H9 (cell line): ENCODE measurements at regions not wholly inside any gene's neighbourhood (a gene's known extent, or its start where the extent isn't known, plus 50 kb on each side); places are given as distances from the start of the nearest gene placed in this dataset.
"Not testable (repeated sequence)": the region's sequence is repeated elsewhere in the genome, so short reads cannot be mapped to it uniquely, and the experiment has no call there.

Experiments
- DNase-seq: peaks from one replicate; pipeline ENCODE4 v3.0.0-alpha.2; 2017
- H2AFZ ChIP-seq: one replicate; pipeline ENCODE4 v1.6.1; 2013; ENCODE audit warnings: mild to moderate bottlenecking, low read length, control low read depth, moderate library complexity
- H2AK5ac ChIP-seq: 2 replicates; pipeline ENCODE4 v1.6.1; 2013; ENCODE audit warnings: low read length, control low read depth, mixed read lengths; ENCODE audit not compliant: insufficient read length
- H2BK120ac ChIP-seq: one replicate; pipeline ENCODE4 v1.6.1; 2013; ENCODE audit warnings: low read depth, mild to moderate bottlenecking, low read length, control low read depth, inconsistent platforms; ENCODE audit not compliant: poor library complexity, severe bottlenecking
- H2BK12ac ChIP-seq: 2 replicates; pipeline ENCODE4 v1.6.1; 2013; ENCODE audit warnings: low read length, control low read depth, mixed read lengths, low read depth; ENCODE audit not compliant: insufficient read length
- H2BK15ac ChIP-seq: 2 replicates; pipeline ENCODE4 v1.6.1; 2013; ENCODE audit warnings: low read depth, low read length, control low read depth
- H2BK20ac ChIP-seq: one replicate; pipeline ENCODE4 v1.6.1; 2013; ENCODE audit warnings: low read depth, mild to moderate bottlenecking, low read length, control low read depth, inconsistent platforms; ENCODE audit not compliant: poor library complexity, severe bottlenecking
- H2BK5ac ChIP-seq: 2 replicates; pipeline ENCODE4 v1.6.1; 2013; ENCODE audit warnings: low read length, control low read depth, mixed read lengths; ENCODE audit not compliant: insufficient read length
- H3K14ac ChIP-seq: 2 replicates; pipeline ENCODE4 v1.6.1; 2013; ENCODE audit warnings: low read length, control low read depth; ENCODE audit not compliant: insufficient read depth
- H3K18ac ChIP-seq: 2 replicates; pipeline ENCODE4 v1.6.1; 2013; ENCODE audit warnings: low read depth, mild to moderate bottlenecking, mixed read lengths, low read length, control low read depth; ENCODE audit not compliant: insufficient read length
- H3K23ac ChIP-seq: 2 replicates; pipeline ENCODE4 v1.6.1; 2013; ENCODE audit warnings: low read length, control low read depth, mixed read lengths, low read depth; ENCODE audit not compliant: insufficient read length
- H3K23me2 ChIP-seq: 2 replicates; pipeline ENCODE4 v1.6.1; 2013; ENCODE audit warnings: low read depth, mild to moderate bottlenecking, mixed read lengths, low read length, control low read depth; ENCODE audit not compliant: insufficient read length, poor library complexity, severe bottlenecking
- H3K27ac ChIP-seq: 2 replicates; pipeline ENCODE4 v1.5.1; 2013; ENCODE audit warnings: low read length, control low read depth, mixed read lengths, low read depth; ENCODE audit not compliant: insufficient read length
- H3K27me3 ChIP-seq: 2 replicates; pipeline ENCODE4 v1.6.1; 2013; ENCODE audit warnings: low read length, control low read depth, inconsistent platforms; ENCODE audit not compliant: insufficient read depth
- H3K4ac ChIP-seq: 2 replicates; pipeline ENCODE4 v1.6.1; 2013; ENCODE audit warnings: low read depth, mild to moderate bottlenecking, control low read depth, inconsistent platforms, low read length, moderate library complexity
- H3K4me1 ChIP-seq: 2 replicates; pipeline ENCODE4 v1.6.1; 2013; ENCODE audit warnings: low read length, control low read depth, inconsistent platforms; ENCODE audit not compliant: insufficient read depth
- H3K4me2 ChIP-seq: 2 replicates; pipeline ENCODE4 v1.6.1; 2013; ENCODE audit warnings: low read length, control low read depth, mixed read lengths; ENCODE audit not compliant: insufficient read length, insufficient read depth
- H3K56ac ChIP-seq: 2 replicates; pipeline ENCODE4 v1.6.1; 2013; ENCODE audit warnings: low read depth, mild to moderate bottlenecking, mixed read lengths, low read length, control low read depth; ENCODE audit not compliant: insufficient read length
- H3K79me1 ChIP-seq: 2 replicates; pipeline ENCODE4 v1.6.1; 2013; ENCODE audit warnings: low read depth, mild to moderate bottlenecking, moderate library complexity, low read length, control low read depth, inconsistent platforms; ENCODE audit not compliant: insufficient read depth, poor library complexity, severe bottlenecking
- H3K79me2 ChIP-seq: 2 replicates; pipeline ENCODE4 v1.6.1; 2013; ENCODE audit warnings: low read length, control low read depth, inconsistent platforms; ENCODE audit not compliant: insufficient read depth
- H3K9ac ChIP-seq: 2 replicates; pipeline ENCODE4 v1.6.1; 2013; ENCODE audit warnings: low read length, control low read depth, mixed read lengths; ENCODE audit not compliant: insufficient read length; ENCODE audit errors: extremely low read depth
- H3K9me3 ChIP-seq: one replicate; pipeline ENCODE4 v1.6.1; 2013; ENCODE audit warnings: low read depth, low read length, inconsistent platforms; ENCODE audit not compliant: control insufficient read depth
- H3T11ph ChIP-seq: one replicate; pipeline ENCODE4 v1.6.1; 2013; ENCODE audit warnings: mild to moderate bottlenecking, low read length, control low read depth, inconsistent platforms
- H4K20me1 ChIP-seq: one replicate; pipeline ENCODE4 v1.6.1; 2013; ENCODE audit not compliant: control insufficient read depth, insufficient read length, insufficient read depth
- H4K5ac ChIP-seq: 2 replicates; pipeline ENCODE4 v1.6.1; 2013; ENCODE audit warnings: low read depth, mild to moderate bottlenecking, mixed read lengths, low read length, control low read depth; ENCODE audit not compliant: insufficient read length
- H4K8ac ChIP-seq: replicated peaks from 2 replicates; pipeline ENCODE4 v1.6.1; 2013; ENCODE audit warnings: low read length, control low read depth, mixed read lengths, low read depth; ENCODE audit not compliant: insufficient read length
- H4K91ac ChIP-seq: 2 replicates; pipeline ENCODE4 v1.6.1; 2013; ENCODE audit warnings: low read depth, mild to moderate bottlenecking, moderate library complexity, mixed read lengths, low read length, control low read depth; ENCODE audit not compliant: insufficient read length
- H3K27ac Mint-ChIP-seq, 3 experiments: 2 replicates in 2 of 3; 3 replicates in 1 of 3; pipeline ENCODE4 v1.8.0; 2020 to 2021; ENCODE audit warnings: mixed read lengths in 3 of 3, mild to moderate bottlenecking in 1 of 3, moderate library complexity in 1 of 3
- H3K27me3 Mint-ChIP-seq: 2 replicates; pipeline ENCODE4 v1.8.0; 2021; ENCODE audit warnings: low read depth, mild to moderate bottlenecking, moderate library complexity, mixed read lengths
- H3K36me3 Mint-ChIP-seq, 3 experiments: 2 replicates in 2 of 3; 3 replicates in 1 of 3; pipeline ENCODE4 v1.8.0; 2020 to 2021; ENCODE audit warnings: low read depth in 3 of 3, mixed read lengths in 3 of 3; ENCODE audit not compliant: insufficient read depth in 1 of 3
- H3K4me1 Mint-ChIP-seq, 2 experiments: 2 replicates each; pipeline ENCODE4 v1.8.0; 2020; ENCODE audit warnings: mixed read lengths in 2 of 2
- H3K4me3 Mint-ChIP-seq, 2 experiments: 2 replicates in 1 of 2; 3 replicates in 1 of 2; pipeline ENCODE4 v1.8.0; 2020 to 2021; ENCODE audit warnings: mild to moderate bottlenecking in 2 of 2, mixed read lengths in 2 of 2, moderate library complexity in 1 of 2
- H3K9me3 Mint-ChIP-seq, 2 experiments: 2 replicates in 1 of 2; 3 replicates in 1 of 2; pipeline ENCODE4 v1.8.0; 2020; ENCODE audit warnings: mild to moderate bottlenecking in 2 of 2, mixed read lengths in 2 of 2, moderate library complexity in 1 of 2
- WGBS: extraction: QIAGEN DNeasy Blood & Tissue Kit; methylation state at CpG from one replicate; pipeline ENCODE4 v1.1.7; 2013; ENCODE audit warnings: missing lambda C conversion rate, low lambda C conversion rate, mixed read lengths; ENCODE audit not compliant: insufficient read length; ENCODE audit errors: extremely low coverage; 5-methylcytosine and 5-hydroxymethylcytosine counted together
- TF ChIP-seq, protein P1 (sequence below): fragments of 200-600 bp; sonication (generic); conservative IDR thresholded peaks from 3 replicates; pipeline ENCODE4 v1.8.0; 2021; ENCODE audit warnings: antibody characterized with exemption, mild to moderate bottlenecking

DNA sequence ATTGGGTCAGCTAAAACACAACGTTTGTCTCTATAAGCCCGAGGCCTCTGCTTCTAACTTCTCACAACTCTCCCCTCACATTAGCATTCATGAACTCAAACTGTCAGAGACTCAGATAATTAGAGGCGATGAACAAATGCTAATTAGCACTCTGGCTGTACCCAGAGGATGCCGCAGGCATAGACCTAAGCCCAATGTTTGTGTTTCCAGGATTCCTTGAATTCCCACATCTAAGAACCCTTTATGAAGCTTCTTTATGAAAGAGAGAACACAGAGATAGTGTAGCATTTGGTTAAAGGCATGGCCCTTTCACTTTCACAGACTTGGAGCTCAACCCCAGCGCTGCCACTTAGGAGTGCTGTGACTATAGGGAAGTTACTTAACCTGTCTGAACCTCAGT is 512.2 kb downstream of the GRIN2A start:
- peak; percentile 50 for DNase-seq
- Histone ChIP-seq H3K18ac (no peak overlapping the region), H3K14ac (no peak overlapping the region), H3K4me1 (peaks cover 6% of the 10 kb centered on the region), H3K4me2 (peak overlapping the region; percentile 6), H3K56ac (no peak overlapping the region), H4K8ac (no peak overlapping the region), H3K23ac (no peak overlapping the region), H2BK5ac (no peak overlapping the region), H2BK12ac (no peak overlapping the region), H4K91ac (no peak overlapping the region), H2AFZ (no peak overlapping the region), H3K79me2 (peaks cover 13% of the 10 kb centered on the region; the same call in 1 of the 2 replicates), H3K79me1 (no peaks in the 10 kb centered on the region), H2BK20ac (peak overlapping the region; percentile 15), H4K20me1 (no peaks in the 10 kb centered on the region), H3T11ph (no peak overlapping the region), H3K23me2 (no peaks in the 10 kb centered on the region), H3K4ac (no peak overlapping the region), H2BK120ac (no peak overlapping the region), H2AK5ac (no peak overlapping the region), H3K9me3 (no peaks in the 10 kb centered on the region), H4K5ac (no peak overlapping the region), H3K27ac (peak overlapping the region; percentile 83), H3K27me3 (no peaks in the 10 kb centered on the region), H3K9ac (no peak overlapping the region), H2BK15ac (no peak overlapping the region)
- peaks cover under 1 to 5% (median 4%) of the 10 kb centered on the region in 3 experiments; a peak in 5 of 7 replicates for H3K36me3 Mint-ChIP-seq
- H3K4me1 Mint-ChIP-seq = peaks cover 12 to 13% of the 10 kb centered on the region in 2 experiments
- 0 out of 2 replicates have a peak, but pooled peaks cover 1% of the 10 kb centered on the region for H3K27me3 Mint-ChIP-seq
- WGBS = no CpG with 5 or more reads among the region's 5 CpGs
- no peak overlapping the region; a peak in 2 of 7 replicates for H3K27ac Mint-ChIP-seq
- TF ChIP-seq, protein P1, sequence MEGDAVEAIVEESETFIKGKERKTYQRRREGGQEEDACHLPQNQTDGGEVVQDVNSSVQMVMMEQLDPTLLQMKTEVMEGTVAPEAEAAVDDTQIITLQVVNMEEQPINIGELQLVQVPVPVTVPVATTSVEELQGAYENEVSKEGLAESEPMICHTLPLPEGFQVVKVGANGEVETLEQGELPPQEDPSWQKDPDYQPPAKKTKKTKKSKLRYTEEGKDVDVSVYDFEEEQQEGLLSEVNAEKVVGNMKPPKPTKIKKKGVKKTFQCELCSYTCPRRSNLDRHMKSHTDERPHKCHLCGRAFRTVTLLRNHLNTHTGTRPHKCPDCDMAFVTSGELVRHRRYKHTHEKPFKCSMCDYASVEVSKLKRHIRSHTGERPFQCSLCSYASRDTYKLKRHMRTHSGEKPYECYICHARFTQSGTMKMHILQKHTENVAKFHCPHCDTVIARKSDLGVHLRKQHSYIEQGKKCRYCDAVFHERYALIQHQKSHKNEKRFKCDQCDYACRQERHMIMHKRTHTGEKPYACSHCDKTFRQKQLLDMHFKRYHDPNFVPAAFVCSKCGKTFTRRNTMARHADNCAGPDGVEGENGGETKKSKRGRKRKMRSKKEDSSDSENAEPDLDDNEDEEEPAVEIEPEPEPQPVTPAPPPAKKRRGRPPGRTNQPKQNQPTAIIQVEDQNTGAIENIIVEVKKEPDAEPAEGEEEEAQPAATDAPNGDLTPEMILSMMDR = no peak
- H3K4me3 Mint-ChIP-seq = peak overlapping the region in 1 of 2 experiments; percentile 47; a peak in 1 of 5 replicates
- no peaks in the 10 kb centered on the region; a peak in 1 of 5 replicates for H3K9me3 Mint-ChIP-seq

DNA sequence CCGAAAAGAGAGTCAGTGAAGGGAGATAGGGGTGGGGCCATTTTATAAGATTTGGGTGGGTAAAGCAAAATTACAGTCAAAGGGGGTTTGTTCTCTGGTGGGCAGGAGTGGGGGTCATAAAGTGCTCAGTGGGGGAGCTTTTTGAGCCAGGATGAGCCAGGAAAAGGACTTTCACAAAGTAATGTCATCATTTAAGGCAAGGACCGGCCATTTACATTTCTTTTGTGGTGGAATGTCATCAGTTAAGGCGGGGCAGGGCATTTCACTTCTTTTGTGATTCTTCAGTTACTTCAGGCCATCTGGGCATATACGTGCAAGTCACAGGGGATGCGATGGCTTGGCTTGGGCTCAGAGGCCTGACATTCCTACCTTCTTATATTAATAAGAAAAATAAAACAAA is 511.6 kb downstream of the GRIN2A start:
- not testable (repeated sequence) for H2BK20ac ChIP-seq, H3T11ph ChIP-seq, H3K23ac ChIP-seq, H4K20me1 ChIP-seq, H3K23me2 ChIP-seq, H2BK12ac ChIP-seq, H3K27ac Mint-ChIP-seq, H3K9ac ChIP-seq, H3K14ac ChIP-seq, H2BK15ac ChIP-seq, H2AK5ac ChIP-seq, H2AFZ ChIP-seq, H3K27me3 ChIP-seq, H4K8ac ChIP-seq, H4K91ac ChIP-seq, H3K56ac ChIP-seq, H2BK5ac ChIP-seq, H3K79me1 ChIP-seq, H3K9me3 ChIP-seq, H3K4me1 ChIP-seq, H3K9me3 Mint-ChIP-seq, H4K5ac ChIP-seq, H3K4me3 Mint-ChIP-seq, H3K18ac ChIP-seq, H3K4ac ChIP-seq, H3K36me3 Mint-ChIP-seq, H3K27me3 Mint-ChIP-seq, H2BK120ac ChIP-seq
- H3K79me2 ChIP-seq = peaks cover 13% of the 10 kb centered on the region; the same call in 1 of the 2 replicates
- peak overlapping the region; percentile 83 for H3K27ac ChIP-seq
- H3K4me1 Mint-ChIP-seq = peaks cover 18 to 19% of the 10 kb centered on the region in 2 experiments
- DNase-seq = peak; percentile 70
- no CpG with 5 or more reads among the region's 5 CpGs for WGBS
- peak overlapping the region; percentile 6 for H3K4me2 ChIP-seq
